Endothelial cell of umbilical vein (primary cell): ENCODE measurements at regions not wholly inside any gene's neighbourhood (a gene's known extent, or its start where the extent isn't known, plus 50 kb on each side); places are given as distances from the start of the nearest gene placed in this dataset.

Source experiments
- BruUV-seq: library from RNA; stranded (reverse); fragments of 400-500 nt; replicated peaks from 2 replicates; lab custom pipeline; 2021; lab: Mats Ljungman, UMichigan
- CTCF ChIA-PET: fragments of 300-600, 350-600 bp; sonication (Branson Sonifier 250); formaldehyde crosslinking; loops from one replicate; lab custom pipeline; 2021; ENCODE audit warnings: antibody characterized with exemption, inconsistent platforms; lab: Charles Lee
- POLR2A ChIA-PET: fragments of 300-600, 350-600 bp; sonication (Branson Sonifier 250); formaldehyde crosslinking; loops from one replicate; lab custom pipeline; 2021; ENCODE audit warnings: antibody characterized with exemption, inconsistent platforms; lab: Charles Lee
- DNase-seq: peaks from one replicate; pipeline ENCODE4 v3.0.0-alpha.2; 2011; ENCODE audit warnings: low read depth, low spot score
- FAIRE-seq: peaks from 2 replicates; lab custom pipeline; 2011; peaks lifted over from hg19 to GRCh38; lab: Jason Lieb, UNC
- H2AFZ ChIP-seq: 2 replicates; pipeline ENCODE4 v1.6.0; 2012; ENCODE audit warnings: low read depth, low read length, control low read depth, inconsistent platforms
- H3K27ac ChIP-seq: 2 replicates; pipeline ENCODE4 v1.5.1; 2011; ENCODE audit warnings: low read depth, mild to moderate bottlenecking, control low read depth, low read length, moderate library complexity; ENCODE audit not compliant: insufficient read depth
- H3K27me3 ChIP-seq, 2 experiments: 2 replicates each; pipeline versions ENCODE4 v1.6.0 to v1.6.1; 2011; ENCODE audit warnings: low read length in 2 of 2, mixed read lengths in 1 of 2; ENCODE audit not compliant: control insufficient read depth in 2 of 2, insufficient read depth in 2 of 2
- H3K36me3 ChIP-seq, 2 experiments: 2 replicates in 1 of 2; 3 replicates in 1 of 2; pipeline ENCODE4 v1.5.1; 2011; ENCODE audit warnings: low read length in 2 of 2, mild to moderate bottlenecking in 1 of 2, moderate library complexity in 1 of 2; ENCODE audit not compliant: control insufficient read depth in 2 of 2, insufficient read depth in 2 of 2; ENCODE audit errors: extremely low read depth in 1 of 2
- H3K4me1 ChIP-seq: 3 replicates; pipeline ENCODE4 v1.5.1; 2011; ENCODE audit warnings: mild to moderate bottlenecking, low read length; ENCODE audit not compliant: control insufficient read depth, insufficient read depth; ENCODE audit errors: extremely low read depth
- H3K4me2 ChIP-seq: 2 replicates; pipeline ENCODE4 v1.6.1; 2011; ENCODE audit warnings: low read length, control low read depth, mixed read lengths; ENCODE audit not compliant: insufficient read depth
- H3K4me3 ChIP-seq, 3 experiments: fragments of 200-600 bp in 1 of 3; sonication (generic), shearing (Covaris generic) in 1 of 3; replicated peaks in 1 of 3; 2 replicates each; pipeline ENCODE4 v1.5.1; 2011 to 2016; ENCODE audit warnings: control low read depth in 3 of 3, low read length in 3 of 3, mild to moderate bottlenecking in 2 of 3, inconsistent platforms in 1 of 3, low read depth in 1 of 3, moderate library complexity in 1 of 3; ENCODE audit not compliant: insufficient read depth in 1 of 3
- H3K79me2 ChIP-seq: 2 replicates; pipeline ENCODE4 v1.6.0; 2012; ENCODE audit warnings: low read length, inconsistent platforms; ENCODE audit not compliant: control insufficient read depth, insufficient read depth
- H3K9ac ChIP-seq: replicated peaks from 2 replicates; pipeline ENCODE3; 2011; ENCODE audit warnings: low read length, control low read depth; ENCODE audit not compliant: insufficient read depth; ENCODE audit errors: extremely low read depth
- H3K9me1 ChIP-seq: replicated peaks from 3 replicates; pipeline ENCODE4 v1.6.0; 2011; ENCODE audit warnings: mild to moderate bottlenecking, low read length; ENCODE audit not compliant: control insufficient read depth, insufficient read depth; ENCODE audit errors: extremely low read depth
- H3K9me3 ChIP-seq: replicated peaks from 2 replicates; pipeline ENCODE4 v1.5.1; 2012; ENCODE audit warnings: low read length, inconsistent platforms; ENCODE audit not compliant: control insufficient read depth, insufficient read depth
- H4K20me1 ChIP-seq: replicated peaks from 2 replicates; pipeline ENCODE3; 2011; ENCODE audit warnings: mild to moderate bottlenecking, low read length; ENCODE audit not compliant: control insufficient read depth, insufficient read depth; ENCODE audit errors: extremely low read depth
- CTCF ChIP-seq, 2 donors: IDR thresholded peaks; 1 replicate in 1 of 2; 2 replicates in 1 of 2; pipeline ENCODE4 v1.5.1; 2011; ENCODE audit warnings: low read length in 2 of 2, mild to moderate bottlenecking in 2 of 2, moderate library complexity in 2 of 2, control low read depth in 1 of 2, inconsistent platforms in 1 of 2, low read depth in 1 of 2; ENCODE audit not compliant: insufficient read depth in 1 of 2; ENCODE audit errors: extremely low read depth in 1 of 2
- EZH2 ChIP-seq: IDR thresholded peaks from 2 replicates; pipeline ENCODE4 v1.6.1; 2012; ENCODE audit warnings: borderline replicate concordance, low read depth, mild to moderate bottlenecking, moderate library complexity, low read length, inconsistent platforms; ENCODE audit not compliant: severe bottlenecking
- FOS ChIP-seq: IDR thresholded peaks from 2 replicates; pipeline ENCODE4 v1.6.1; 2011; ENCODE audit warnings: mild to moderate bottlenecking, low read length, moderate library complexity, borderline replicate concordance; ENCODE audit not compliant: insufficient read depth
- GATA2 ChIP-seq: IDR thresholded peaks from 2 replicates; pipeline ENCODE4 v1.7.0; 2011; ENCODE audit warnings: low read depth, mild to moderate bottlenecking, moderate library complexity, mixed read lengths, low read length; ENCODE audit not compliant: insufficient read length, insufficient read depth
- JUN ChIP-seq: IDR thresholded peaks from 2 replicates; pipeline ENCODE4 v1.6.1; 2011; ENCODE audit warnings: borderline replicate concordance, low read depth; ENCODE audit not compliant: insufficient read length, insufficient read depth
- MAX ChIP-seq: IDR thresholded peaks from 2 replicates; pipeline ENCODE4 v1.6.1; 2011; ENCODE audit not compliant: insufficient read depth, insufficient read length
- MYC ChIP-seq: IDR thresholded peaks from one replicate; pipeline ENCODE4 v1.6.1; 2011; ENCODE audit warnings: mild to moderate bottlenecking, low read depth, low read length
- POLR2A ChIP-seq: IDR thresholded peaks from 2 replicates; pipeline ENCODE4 v1.6.1; 2012; ENCODE audit warnings: low read depth, mild to moderate bottlenecking, control low read depth, low read length
- POLR2AphosphoS5 ChIP-seq: IDR thresholded peaks from 2 replicates; pipeline ENCODE4 v1.6.1; 2012; ENCODE audit warnings: low read depth, mild to moderate bottlenecking, control low read depth, low read length, moderate library complexity; ENCODE audit not compliant: insufficient read depth
- dilution Hi-C: fragments of 300-500 bp; cut with MboI; formaldehyde crosslinking; loops from one replicate; pipeline ENCODE4 v1.15.0; 2019; ENCODE audit warnings: low sequenced_read_pairs; ENCODE audit not compliant: extremely low pct_ligation_motif_present
- intact Hi-C: fragments of 100-400 bp; cut with micrococcal nuclease; formaldehyde crosslinking; loops from one replicate; pipeline ENCODE4 v1.10.0; 2022

- H3K4me3 ChIP-seq: no peak overlapping the region
- no peaks in the 10 kb centered on the region for H3K27me3 ChIP-seq
- no peak for FAIRE-seq
- TF ChIP-seq MYC (no peak), FOS (no peak), GATA2 (no peak), POLR2A (no peak), POLR2AphosphoS5 (no peak), EZH2 (no peak), JUN (no peak), CTCF (IDR thresholded peaks at IDR 0.05; ENCODE audit: extremely low read depth in 1 of 2, insufficient read depth in 1 of 2, low read depth in 1 of 2, low read length in 2 of 2) (no peak), MAX (no peak)
- H3K4me1 ChIP-seq: no peaks in the 10 kb centered on the region
- ChIA-PET CTCF (no interaction called here), POLR2A (no interaction called here)
- no peaks in the 10 kb centered on the region for H3K79me2 ChIP-seq
- no peak overlapping the region for H3K4me2 ChIP-seq
- no peaks in the 10 kb centered on the region for H3K9me1 ChIP-seq
- dilution Hi-C loops: no loop called here
- no peaks in the 10 kb centered on the region for H4K20me1 ChIP-seq
- H3K9ac ChIP-seq: no peak overlapping the region
- no peak overlapping the region for H3K27ac ChIP-seq
- no peak overlapping the region for H2AFZ ChIP-seq
- H3K9me3 ChIP-seq: peaks cover under 1% of the 10 kb centered on the region
- intact Hi-C loops: loop anchor here (1.0 kb wide), 1 partner anchor 86 kb away; no protein-coding TSS in a partner anchor
- no TSS peak for BruUV-seq
- H3K36me3 ChIP-seq: no peaks in the 10 kb centered on the region
- no peak for DNase-seq
Observed at GRCh38 chr3:166171695-166172094, 334.5 kb upstream of the BCHE start.
